Tibial nerve (tissue), 3 donors: ENCODE measurements at regions not wholly inside any gene's neighbourhood (a gene's known extent, or its start where the extent isn't known, plus 50 kb on each side); places are given as distances from the start of the nearest gene placed in this dataset.

Source experiments
- CTCF ChIP-seq, 5 experiments: fragments of 200-600 bp in 3 of 5; fragments of 450-650 bp in 2 of 5; sonication (generic) in 3 of 5; IDR thresholded peaks; one replicate each; pipeline ENCODE4 v1.5.1; 2016 to 2019; ENCODE audit warnings: antibody characterized with exemption in 5 of 5, mild to moderate bottlenecking in 3 of 5, moderate library complexity in 2 of 5
- POLR2A ChIP-seq, 2 donors: fragments of 450-650 bp; IDR thresholded peaks; one replicate each; pipeline ENCODE4 v1.6.1; 2017; ENCODE audit warnings: antibody characterized with exemption in 2 of 2, mild to moderate bottlenecking in 2 of 2, moderate library complexity in 2 of 2

GRCh38 chr4:19512086-19512485, 739.6 kb upstream of the SLIT2 start:
- TF ChIP-seq POLR2A (IDR thresholded peaks at IDR 0.05) = no peak
- no peak for TF ChIP-seq CTCF (IDR thresholded peaks at IDR 0.05)
